ENCODE measurements at regions not wholly inside any gene's neighbourhood (a gene's known extent, or its start where the extent isn't known, plus 50 kb on each side); places are given as distances from the start of the nearest gene placed in this dataset.

DNA sequence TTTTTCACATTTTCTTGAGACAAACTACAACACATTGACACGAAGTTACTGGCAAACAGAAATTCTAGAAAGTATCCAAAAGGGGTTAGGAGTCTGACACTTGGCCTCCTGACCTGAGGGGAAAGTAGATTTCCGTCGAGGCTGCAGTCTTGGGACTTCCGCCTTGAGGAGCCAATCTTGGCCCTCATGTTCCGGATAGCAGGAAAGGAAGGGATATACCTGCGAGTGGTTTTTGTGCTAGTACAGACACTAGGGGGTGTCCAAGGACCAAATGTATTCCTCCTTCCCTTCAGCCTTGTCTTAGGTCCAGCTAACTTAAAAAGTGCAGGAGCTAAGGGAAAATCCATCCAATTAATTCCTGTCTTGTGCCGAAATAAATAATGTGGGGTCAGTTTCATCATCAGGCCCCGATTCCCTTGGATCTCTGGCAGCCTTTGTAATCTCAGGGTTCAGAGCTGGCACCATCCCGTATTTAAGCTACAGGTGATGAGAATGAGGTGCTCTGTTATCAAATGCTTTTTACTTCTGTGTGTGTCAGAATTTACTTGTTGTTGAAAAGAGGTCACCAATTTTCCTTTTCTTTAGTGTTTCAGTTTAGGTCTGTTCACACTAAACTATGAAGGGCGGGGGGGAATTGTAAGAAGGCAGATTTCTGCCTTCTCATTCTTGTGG lies 330.2 kb upstream of the FANCL start:
- no peak overlapping the region for H3K9ac ChIP-seq
- no peaks in the 10 kb centered on the region for H3K4me1 ChIP-seq
- H3K4me3 ChIP-seq, result no peak overlapping the region
- TF ChIP-seq Cebpa-rat (IDR thresholded peaks at IDR 0.05), result no peak
- no peaks in the 10 kb centered on the region for H4K20me1 ChIP-seq
- no peak overlapping the region for H3K4me2 ChIP-seq
- H3K9me3 ChIP-seq, result no peaks in the 10 kb centered on the region
- H3K27ac ChIP-seq, result no peak overlapping the region
- no peaks in the 10 kb centered on the region for H3K27me3 ChIP-seq
- H3K36me3 ChIP-seq, result no peaks in the 10 kb centered on the region

DNA sequence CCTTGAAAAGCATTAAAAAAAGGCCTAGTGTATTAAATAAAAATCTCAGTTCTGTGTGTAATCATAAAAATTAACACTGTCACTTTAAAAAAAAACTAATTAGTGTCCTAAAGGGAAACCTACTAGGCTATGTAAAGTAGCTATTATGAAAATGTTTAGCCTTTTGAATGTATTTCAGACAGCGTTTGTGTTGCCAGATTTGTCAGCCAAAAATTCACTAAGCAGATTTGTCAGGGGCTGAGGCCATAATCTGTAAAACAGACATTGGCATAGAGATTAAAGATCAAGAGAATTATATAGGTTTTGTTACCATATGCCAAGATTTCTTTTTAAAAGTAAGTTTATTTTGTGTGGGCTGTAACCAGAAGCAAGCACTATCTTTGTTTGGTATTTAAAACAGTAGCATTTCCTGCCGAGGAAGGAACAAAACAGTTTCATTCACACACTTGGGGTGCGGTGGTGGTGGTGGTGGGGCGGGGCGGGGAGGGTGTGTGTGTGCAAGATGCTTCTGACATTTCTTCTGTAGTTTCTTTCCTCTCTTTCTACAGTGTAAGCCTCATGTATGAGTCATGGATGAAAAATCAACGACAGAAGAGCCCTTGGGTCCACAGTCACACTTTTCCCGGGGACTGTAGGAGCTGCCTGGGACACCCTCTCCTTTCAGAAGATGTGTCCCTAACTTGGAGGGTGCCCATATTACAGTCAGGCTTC lies 328.5 kb upstream of the FANCL start:
- no peaks in the 10 kb centered on the region for H4K20me1 ChIP-seq
- H3K4me1 ChIP-seq, result no peaks in the 10 kb centered on the region
- no peaks in the 10 kb centered on the region for H3K27me3 ChIP-seq
- no peak for TF ChIP-seq Cebpa-rat (IDR thresholded peaks at IDR 0.05)
- H3K27ac ChIP-seq, result no peak overlapping the region
- H3K9me3 ChIP-seq, result no peaks in the 10 kb centered on the region
- H3K36me3 ChIP-seq, result no peaks in the 10 kb centered on the region
- no peak overlapping the region for H3K4me2 ChIP-seq
- H3K4me3 ChIP-seq, result no peak overlapping the region
- H3K9ac ChIP-seq, result no peak overlapping the region

DNA sequence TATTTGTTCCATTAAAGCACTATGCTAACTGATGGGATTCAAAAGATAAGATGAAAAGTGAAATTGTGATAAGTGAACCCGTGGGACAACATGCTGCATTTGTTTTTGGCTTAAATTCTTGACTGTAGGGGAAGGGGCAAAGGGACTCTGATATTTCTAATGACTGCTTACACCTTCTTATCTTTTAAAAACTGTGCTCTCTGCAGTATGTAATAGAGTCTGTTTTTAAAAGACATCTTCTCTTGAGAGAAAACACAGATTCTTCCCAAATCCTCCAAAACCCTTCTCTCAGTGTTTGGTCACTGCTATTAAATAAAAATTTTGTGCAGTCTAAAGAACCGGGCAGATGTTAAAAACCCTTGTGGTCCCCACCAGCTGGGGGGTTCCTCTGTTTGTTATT lies 327.8 kb upstream of the FANCL start:
- Histone ChIP-seq H3K27me3 (no peaks in the 10 kb centered on the region), H3K9ac (no peak overlapping the region), H3K36me3 (no peaks in the 10 kb centered on the region), H3K9me3 (no peaks in the 10 kb centered on the region), H3K4me1 (no peaks in the 10 kb centered on the region), H3K4me2 (no peak overlapping the region), H3K27ac (no peak overlapping the region), H4K20me1 (no peaks in the 10 kb centered on the region), H3K4me3 (no peak overlapping the region)
- no peak for TF ChIP-seq Cebpa-rat (IDR thresholded peaks at IDR 0.05)

DNA sequence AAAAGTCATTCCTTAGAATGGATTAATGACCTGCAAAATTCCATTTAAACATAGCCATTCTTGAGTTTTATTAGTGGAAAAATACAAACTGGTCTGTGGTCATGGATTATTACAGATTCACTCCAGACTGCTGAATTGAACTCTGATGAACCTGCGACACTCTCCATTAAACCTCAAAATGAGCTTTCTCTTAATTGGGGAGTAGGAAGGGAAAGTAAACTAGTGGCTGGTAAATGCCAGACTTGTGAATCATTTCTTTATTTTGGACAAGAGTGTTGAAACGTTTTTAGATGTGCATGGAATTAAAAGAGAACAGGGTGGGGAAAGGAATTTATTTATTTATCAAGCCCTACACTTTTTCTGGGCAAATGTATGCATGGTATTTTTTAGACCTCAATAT lies 321.2 kb upstream of the FANCL start:
- Histone ChIP-seq H4K20me1 (no peaks in the 10 kb centered on the region), H3K27me3 (no peaks in the 10 kb centered on the region), H3K4me2 (no peak overlapping the region), H3K4me3 (no peak overlapping the region), H3K9me3 (no peaks in the 10 kb centered on the region), H3K27ac (no peak overlapping the region), H3K9ac (no peak overlapping the region), H3K4me1 (no peaks in the 10 kb centered on the region), H3K36me3 (no peaks in the 10 kb centered on the region)
- TF ChIP-seq Cebpa-rat (IDR thresholded peaks at IDR 0.05), result no peak

DNA sequence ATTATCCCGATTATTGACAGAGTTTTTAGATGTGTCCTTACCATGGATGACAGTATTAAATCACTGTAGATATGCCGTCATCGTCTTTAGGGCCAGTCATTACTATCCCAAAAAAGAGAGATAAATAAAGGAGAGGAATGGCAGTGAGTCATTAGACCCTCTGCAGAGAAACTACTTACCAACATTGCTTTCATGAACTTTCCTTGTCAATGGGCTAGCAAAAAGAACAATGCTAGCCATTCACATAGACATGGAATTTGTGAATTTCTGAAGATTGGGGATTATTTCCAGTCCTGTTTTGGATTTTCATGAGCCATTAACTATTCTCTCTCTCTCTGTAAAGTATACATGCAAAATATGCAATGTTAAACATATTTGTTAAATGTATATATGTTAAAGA lies 319.4 kb upstream of the FANCL start:
- no peaks in the 10 kb centered on the region for H3K27me3 ChIP-seq
- no peaks in the 10 kb centered on the region for H3K36me3 ChIP-seq
- H3K4me3 ChIP-seq, result no peak overlapping the region
- no peak overlapping the region for H3K9ac ChIP-seq
- no peak overlapping the region for H3K27ac ChIP-seq
- H3K9me3 ChIP-seq, result no peaks in the 10 kb centered on the region
- no peak for TF ChIP-seq Cebpa-rat (IDR thresholded peaks at IDR 0.05)
- H3K4me2 ChIP-seq, result no peak overlapping the region
- H3K4me1 ChIP-seq, result no peaks in the 10 kb centered on the region
- no peaks in the 10 kb centered on the region for H4K20me1 ChIP-seq

DNA sequence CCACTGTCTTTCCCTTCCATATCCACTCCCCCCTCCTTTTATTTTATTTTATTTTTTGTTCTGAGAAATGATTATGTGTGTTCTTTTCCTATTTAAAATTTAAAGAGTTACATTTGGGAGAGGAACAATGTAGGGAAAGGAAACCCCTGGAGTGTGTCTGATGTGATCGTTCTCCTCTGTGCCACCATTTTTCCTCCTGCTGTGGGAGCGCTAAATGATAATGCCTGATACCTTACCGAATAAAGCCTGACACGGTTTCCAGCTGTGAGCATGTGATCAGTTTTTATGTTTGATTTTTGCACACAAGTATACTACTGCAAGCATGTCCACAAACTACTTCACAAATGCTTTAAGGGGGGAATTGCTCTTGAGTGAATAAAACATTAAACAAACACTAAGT lies 317.8 kb upstream of the FANCL start:
- TF ChIP-seq Cebpa-rat (IDR thresholded peaks at IDR 0.05), result no peak

DNA sequence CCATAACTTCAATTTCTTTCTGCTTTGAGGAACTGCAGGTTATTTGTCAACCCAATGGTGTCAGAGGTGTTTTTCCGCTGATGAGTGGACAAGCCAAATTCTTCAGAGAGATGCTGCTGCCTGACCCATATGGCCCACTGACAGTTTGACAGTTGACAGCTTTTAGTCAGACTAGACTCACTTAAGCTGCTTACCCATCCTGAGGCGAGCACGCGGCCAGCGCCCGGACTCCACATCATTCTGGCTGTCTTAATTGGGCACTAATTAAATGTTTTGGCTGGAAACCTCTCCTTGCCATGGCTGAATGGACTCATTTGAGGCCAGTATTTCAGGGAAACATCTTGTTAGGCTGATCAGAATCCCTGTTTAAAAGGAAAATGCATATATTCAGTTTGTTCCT lies 316.1 kb upstream of the FANCL start:
- Histone ChIP-seq H4K20me1 (no peaks in the 10 kb centered on the region), H3K27ac (no peak overlapping the region), H3K4me3 (no peak overlapping the region), H3K4me1 (no peaks in the 10 kb centered on the region), H3K36me3 (no peaks in the 10 kb centered on the region), H3K4me2 (no peak overlapping the region), H3K9ac (no peak overlapping the region), H3K27me3 (no peaks in the 10 kb centered on the region), H3K9me3 (no peaks in the 10 kb centered on the region)
- TF ChIP-seq Cebpa-rat (IDR thresholded peaks at IDR 0.05), result no peak

More for the DNA sequence above, 317.8 kb upstream of the FANCL start:
- H3K27me3 ChIP-seq, result no peaks in the 10 kb centered on the region
- H3K27ac ChIP-seq, result no peak overlapping the region
- no peaks in the 10 kb centered on the region for H3K36me3 ChIP-seq
- no peaks in the 10 kb centered on the region for H4K20me1 ChIP-seq
- no peak overlapping the region for H3K9ac ChIP-seq
- no peaks in the 10 kb centered on the region for H3K9me3 ChIP-seq
- no peaks in the 10 kb centered on the region for H3K4me1 ChIP-seq
- H3K4me2 ChIP-seq, result no peak overlapping the region
- no peak overlapping the region for H3K4me3 ChIP-seq

DNA sequence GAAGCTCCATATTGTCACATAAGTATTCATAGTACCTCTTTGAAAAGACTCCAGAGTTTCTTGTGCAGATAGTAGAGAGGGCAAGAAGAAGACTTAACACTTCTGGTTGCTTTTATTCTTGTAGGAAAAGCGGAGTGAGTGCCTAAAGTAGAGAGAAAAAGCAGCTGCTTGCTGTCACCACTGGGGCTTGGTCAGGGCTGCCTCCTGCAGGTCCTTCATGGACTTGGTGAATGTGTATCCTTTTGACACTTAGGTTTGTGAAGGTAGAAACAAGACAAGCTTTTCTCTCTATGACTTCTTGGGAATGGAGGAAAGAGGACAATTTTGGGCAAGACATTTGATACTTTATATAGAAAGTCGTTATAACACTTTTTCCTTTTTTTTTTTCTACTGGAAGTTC lies 312.8 kb upstream of the FANCL start:
- no peak overlapping the region for H3K4me3 ChIP-seq
- no peak overlapping the region for H3K9ac ChIP-seq
- no peak overlapping the region for H3K27ac ChIP-seq
- no peaks in the 10 kb centered on the region for H3K27me3 ChIP-seq
- no peaks in the 10 kb centered on the region for H4K20me1 ChIP-seq
- no peaks in the 10 kb centered on the region for H3K9me3 ChIP-seq
- TF ChIP-seq Cebpa-rat (IDR thresholded peaks at IDR 0.05), result no peak
- no peaks in the 10 kb centered on the region for H3K36me3 ChIP-seq
- H3K4me1 ChIP-seq, result no peaks in the 10 kb centered on the region
- no peak overlapping the region for H3K4me2 ChIP-seq

DNA sequence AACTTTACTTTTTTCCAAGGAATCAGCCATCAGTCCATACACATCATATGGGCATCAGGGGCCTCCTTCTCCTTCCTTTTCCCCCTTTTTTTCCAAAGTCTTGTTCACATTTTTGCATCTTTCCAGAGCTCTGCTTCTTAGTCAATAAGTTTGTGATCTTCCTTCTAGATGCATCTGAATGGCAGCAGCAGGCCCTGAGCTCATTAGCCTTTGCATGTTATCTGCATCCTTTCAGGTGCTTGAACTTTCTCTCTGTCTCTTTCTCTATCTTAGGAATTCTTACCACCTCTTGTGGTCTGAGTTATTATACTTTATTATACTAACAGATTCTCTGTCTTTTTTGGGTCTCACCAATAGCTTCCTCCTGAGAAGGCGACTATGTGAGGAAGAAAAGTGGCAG lies 312.4 kb upstream of the FANCL start:
- H3K4me3 ChIP-seq, result no peak overlapping the region
- H3K9ac ChIP-seq, result no peak overlapping the region
- TF ChIP-seq Cebpa-rat (IDR thresholded peaks at IDR 0.05), result no peak
- H3K27me3 ChIP-seq, result no peaks in the 10 kb centered on the region
- H3K4me1 ChIP-seq, result no peaks in the 10 kb centered on the region
- no peaks in the 10 kb centered on the region for H4K20me1 ChIP-seq
- no peaks in the 10 kb centered on the region for H3K9me3 ChIP-seq
- H3K27ac ChIP-seq, result no peak overlapping the region
- no peaks in the 10 kb centered on the region for H3K36me3 ChIP-seq
- H3K4me2 ChIP-seq, result no peak overlapping the region

DNA sequence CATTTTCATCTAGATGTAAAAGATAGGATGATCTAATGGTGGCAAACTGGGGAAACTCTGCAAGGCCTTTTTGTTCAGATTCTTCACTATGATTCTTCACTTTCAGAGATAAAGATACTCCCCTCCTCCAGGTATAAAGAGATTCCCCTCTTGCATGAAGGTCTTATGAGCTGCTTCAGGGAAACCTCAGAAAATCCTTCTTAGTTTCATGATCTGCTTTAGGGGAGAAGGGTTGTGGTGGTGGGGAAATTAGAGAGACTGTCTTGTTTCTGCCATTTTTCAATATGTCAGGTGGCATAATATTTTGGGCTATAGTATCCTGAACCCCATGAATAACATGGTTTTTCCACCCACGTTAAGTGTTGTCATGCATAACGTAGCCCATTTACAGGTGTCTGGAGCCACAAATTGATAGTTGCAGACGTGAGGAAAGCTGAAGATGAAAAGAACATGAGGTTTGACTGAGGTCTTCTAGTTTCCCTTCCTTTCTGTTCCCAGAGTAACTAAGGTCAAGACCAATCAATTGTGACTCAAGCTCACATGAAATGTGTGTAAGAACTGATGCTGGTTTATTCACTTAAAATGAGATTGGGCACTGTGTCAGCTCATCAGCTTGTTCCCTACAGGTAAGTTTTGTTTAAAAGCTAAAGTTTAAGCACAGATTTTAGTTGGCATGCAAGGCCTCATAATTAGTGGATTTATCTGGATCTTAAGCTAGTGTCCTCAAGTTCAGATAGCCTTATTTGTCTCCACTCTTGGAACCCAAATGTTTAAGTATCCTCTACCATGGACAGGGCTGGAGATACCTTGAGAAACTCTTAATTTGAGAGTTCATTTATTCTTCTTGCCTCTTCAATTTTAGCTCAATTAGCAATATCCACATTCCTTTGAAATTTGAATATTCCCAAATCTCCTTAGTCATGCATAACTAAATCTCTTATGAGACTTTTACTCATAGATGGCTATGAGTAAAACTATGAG lies 304.5 kb upstream of the FANCL start:
- Histone ChIP-seq H3K36me3 (no peaks in the 10 kb centered on the region), H4K20me1 (no peaks in the 10 kb centered on the region), H3K4me2 (no peak overlapping the region), H3K27ac (no peak overlapping the region), H3K4me1 (no peaks in the 10 kb centered on the region), H3K27me3 (no peaks in the 10 kb centered on the region), H3K4me3 (no peak overlapping the region), H3K9me3 (no peaks in the 10 kb centered on the region), H3K9ac (no peak overlapping the region)
- TF ChIP-seq Cebpa-rat (IDR thresholded peaks at IDR 0.05), result no peak
